GM21367 (cell line): ENCODE measurements at regions not wholly inside any gene's neighbourhood (a gene's known extent, or its start where the extent isn't known, plus 50 kb on each side); places are given as distances from the start of the nearest gene placed in this dataset.

Experiments
- ATAC-seq: cut with Tn5 transposase; IDR thresholded peaks from one replicate; pipeline ENCODE4 v1.9.1; 2021; ENCODE audit not compliant: unreplicated experiment

- ATAC-seq: no peak
Observed at GRCh38 chr2:217189131-217189530, 329.3 kb upstream of the TNP1 start.

- ATAC-seq: no peak
Observed at GRCh38 chr2:217186668-217187159, 326.9 kb upstream of the TNP1 start.

- ATAC-seq: no peak
Observed at GRCh38 chr2:217186152-217186551, 326.3 kb upstream of the TNP1 start.

DNA sequence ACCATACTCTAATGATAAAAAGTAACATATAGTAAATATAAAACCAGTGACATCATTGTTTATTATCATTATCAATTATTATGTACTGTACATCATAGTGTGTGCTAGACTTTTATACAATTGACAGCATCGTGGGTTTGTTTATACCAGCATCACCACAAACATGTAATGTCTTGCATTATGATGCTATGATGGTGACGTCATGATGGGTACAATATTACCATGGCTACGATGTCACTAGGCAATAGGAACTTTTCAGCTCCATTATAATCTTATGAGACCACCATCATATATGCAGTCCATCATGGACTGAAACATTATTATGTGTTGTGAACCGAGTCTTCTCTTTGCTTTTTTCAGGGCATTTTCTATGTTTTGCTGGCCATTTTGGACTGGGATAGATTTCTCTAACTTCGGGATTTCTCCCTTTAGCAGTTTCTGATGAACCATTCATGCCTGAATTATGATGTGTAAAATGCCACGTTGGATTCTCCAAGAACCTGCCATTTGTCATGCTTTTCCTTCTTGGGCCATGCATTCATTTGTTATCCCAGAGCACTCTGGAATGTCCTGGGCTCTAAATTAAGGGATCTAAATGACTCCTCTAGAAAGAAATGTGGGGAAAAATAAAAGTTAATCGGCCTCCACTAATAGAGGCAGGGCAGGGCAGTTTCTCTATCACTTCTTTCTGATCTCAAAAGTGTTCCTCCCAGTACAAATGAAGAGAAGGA, 325.6 kb upstream of the TNP1 start:
- ATAC-seq: no peak

- ATAC-seq: no peak
Observed at GRCh38 chr2:217184242-217184641, 324.4 kb upstream of the TNP1 start.

DNA sequence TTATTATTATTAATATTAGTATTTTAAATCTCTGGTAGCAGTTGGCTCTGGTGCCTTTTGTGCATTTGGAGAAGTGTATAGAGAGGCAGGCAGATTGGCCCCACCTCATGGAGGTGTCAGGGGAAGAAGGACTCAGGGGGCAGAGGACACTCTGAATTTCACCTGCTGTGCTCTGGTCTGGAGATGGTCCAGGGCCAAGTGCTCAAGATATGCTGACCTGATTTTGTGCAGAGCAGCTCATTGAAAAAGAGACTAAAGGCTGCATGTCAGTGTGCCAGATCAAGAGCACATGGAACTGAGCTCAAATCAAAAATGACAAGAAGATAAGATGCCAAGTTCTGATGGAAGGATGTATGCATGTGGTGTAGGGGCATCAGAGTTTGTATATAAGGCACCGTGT, 323.6 kb upstream of the TNP1 start:
- ATAC-seq: no peak

GRCh38 chr2:217182926-217183325, 323.1 kb upstream of the TNP1 start:
- ATAC-seq: no peak

DNA sequence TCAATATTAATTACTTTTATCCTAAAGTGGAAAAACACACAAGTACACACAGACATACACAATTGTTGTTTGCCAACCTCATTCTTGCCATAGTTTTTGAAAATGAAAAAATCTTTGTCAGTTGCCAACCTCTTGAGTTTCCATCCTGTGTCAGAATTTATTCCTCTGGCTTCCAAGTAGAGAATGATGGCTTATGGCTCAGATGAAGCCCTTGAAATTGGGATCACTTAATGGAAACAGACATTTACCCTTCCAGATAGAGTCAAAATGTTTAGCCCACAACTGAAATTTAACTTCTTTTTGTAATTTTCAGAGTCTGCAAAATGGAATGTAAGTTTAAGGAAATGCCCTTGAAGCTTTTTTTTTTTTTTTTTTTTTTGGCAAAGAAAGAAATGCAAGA, 321.6 kb upstream of the TNP1 start:
- ATAC-seq: no peak

GRCh38 chr2:217179854-217180253, 320.0 kb upstream of the TNP1 start:
- ATAC-seq: no peak

- no peak for ATAC-seq
Observed at GRCh38 chr2:217178341-217178740, 318.5 kb upstream of the TNP1 start.

DNA sequence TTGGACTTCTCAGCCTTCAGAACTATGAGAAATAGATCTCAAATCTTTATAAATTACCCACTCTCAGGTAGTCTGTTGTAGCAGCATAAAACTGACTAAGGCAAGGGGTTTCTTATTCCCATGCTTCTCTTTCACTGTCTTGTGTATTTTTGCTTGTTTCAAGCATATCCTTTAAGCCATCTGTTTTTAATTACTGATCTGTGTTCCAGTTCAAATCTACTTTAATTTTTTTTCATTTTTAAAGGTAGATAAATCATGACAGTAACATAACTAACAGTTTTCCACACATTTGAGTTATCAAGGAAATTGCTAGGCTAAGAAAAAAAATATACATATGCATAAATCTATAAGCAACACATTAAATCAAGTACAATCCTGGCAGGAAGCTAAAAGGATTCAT, 317.9 kb upstream of the TNP1 start:
- no peak for ATAC-seq

- no peak for ATAC-seq
Observed at GRCh38 chr2:217171874-217172273, 312.0 kb upstream of the TNP1 start.

- no peak for ATAC-seq
Observed at GRCh38 chr2:217168496-217168895, 308.6 kb upstream of the TNP1 start.

DNA sequence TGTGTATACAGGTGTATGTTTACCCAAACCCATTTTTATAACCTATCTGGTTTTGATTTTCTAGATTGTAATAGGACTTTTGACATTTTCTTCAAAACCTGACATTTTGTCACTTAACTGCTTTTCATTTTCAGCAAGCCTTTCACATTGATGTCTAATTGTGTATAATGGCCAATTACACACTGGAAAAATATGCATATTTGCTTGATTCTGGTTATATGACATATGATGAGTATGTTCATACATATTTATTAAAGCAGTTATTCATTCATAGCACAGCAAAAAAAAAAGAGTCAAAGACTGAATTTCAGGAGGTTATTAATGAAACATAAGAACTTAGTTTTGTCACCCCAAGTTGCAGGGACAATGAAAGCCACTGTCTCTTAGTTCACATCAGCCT, 307.7 kb upstream of the TNP1 start:
- ATAC-seq: no peak

- ATAC-seq: no peak
Observed at GRCh38 chr2:217166241-217166850, 306.5 kb upstream of the TNP1 start.

DNA sequence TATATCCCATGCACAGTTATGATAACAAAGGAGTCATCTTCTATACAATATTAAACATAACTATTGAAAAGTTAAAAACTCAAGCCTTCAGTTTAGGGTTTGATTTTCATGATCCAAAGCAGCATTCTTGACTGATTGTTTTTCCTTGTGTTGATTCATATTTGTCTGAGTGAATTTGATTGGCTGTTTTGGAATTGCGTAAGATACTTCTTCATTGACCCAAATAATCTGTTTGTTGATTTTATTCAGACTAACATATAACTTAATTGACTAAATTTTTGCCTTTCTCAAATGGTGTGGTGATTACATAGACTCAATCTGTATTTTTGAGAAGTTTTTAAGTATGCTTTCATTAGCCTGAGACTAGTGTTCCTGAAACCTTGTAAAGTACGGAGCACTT, 305.7 kb upstream of the TNP1 start:
- ATAC-seq: no peak

GRCh38 chr2:217163987-217164386, 304.1 kb upstream of the TNP1 start:
- ATAC-seq: no peak

DNA sequence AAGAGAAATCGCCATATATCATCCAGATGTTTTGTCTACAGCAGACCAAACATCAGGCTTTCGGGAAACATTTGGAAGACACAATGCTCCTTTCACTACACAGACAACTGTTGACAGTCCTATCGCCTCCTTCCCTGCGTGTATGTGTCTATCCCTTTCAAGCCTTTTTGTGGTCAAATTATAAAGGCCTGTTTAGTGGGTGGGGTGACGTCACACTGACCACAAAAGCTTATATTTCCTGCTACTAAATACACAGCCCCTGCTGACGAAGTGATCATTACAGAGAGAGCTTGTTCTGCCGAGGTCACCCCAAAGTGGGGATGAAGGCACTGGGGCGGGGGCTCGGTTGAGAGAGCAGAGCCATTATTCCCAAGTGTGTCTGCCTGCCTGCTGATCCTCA, 302.7 kb upstream of the TNP1 start:
- no peak for ATAC-seq

- no peak for ATAC-seq
Observed at GRCh38 chr2:217160978-217161973, 301.4 kb upstream of the TNP1 start.

GRCh38 chr2:217160103-217160743, 300.4 kb upstream of the TNP1 start:
- ATAC-seq: no peak

GRCh38 chr2:217158928-217159327, 299.1 kb upstream of the TNP1 start:
- ATAC-seq: no peak
